Activated CD4-positive, alpha-beta memory T cell treated with anti-CD3 and anti-CD28 coated beads for 36 hours (primary cell): ENCODE measurements at regions not wholly inside any gene's neighbourhood (a gene's known extent, or its start where the extent isn't known, plus 50 kb on each side); places are given as distances from the start of the nearest gene placed in this dataset.

Experiments used
- CTCF ChIA-PET: fragments of 350-600 bp; sonication (Branson Sonifier 250); formaldehyde crosslinking; loops from one replicate; lab custom pipeline; 2021; ENCODE audit warnings: antibody characterized with exemption, inconsistent platforms; lab: Charles Lee
- POLR2A ChIA-PET: fragments of 350-600 bp; sonication (Branson Sonifier 250); formaldehyde crosslinking; loops from one replicate; lab custom pipeline; 2021; ENCODE audit warnings: antibody characterized with exemption; lab: Charles Lee
- DNase-seq: peaks from one replicate; pipeline ENCODE4 v3.0.0-alpha.2; 2020
- H3K27ac Mint-ChIP-seq: one replicate; pipeline ENCODE4 v1.8.0; 2021; ENCODE audit warnings: mixed read lengths
- H3K27me3 Mint-ChIP-seq: one replicate; pipeline ENCODE4 v1.8.0; 2021; ENCODE audit warnings: mixed read lengths
- H3K36me3 Mint-ChIP-seq: one replicate; pipeline ENCODE4 v1.8.0; 2021; ENCODE audit warnings: mixed read lengths
- H3K4me1 Mint-ChIP-seq: one replicate; pipeline ENCODE4 v1.8.0; 2021; ENCODE audit warnings: low read depth, mixed read lengths
- H3K4me3 Mint-ChIP-seq: one replicate; pipeline ENCODE4 v1.8.0; 2021; ENCODE audit warnings: mild to moderate bottlenecking, mixed read lengths
- H3K9me3 Mint-ChIP-seq: one replicate; pipeline ENCODE4 v1.8.0; 2021; ENCODE audit warnings: mixed read lengths
- intact Hi-C: fragments of 100-400 bp; cut with micrococcal nuclease; formaldehyde crosslinking; loops from one replicate; pipeline ENCODE4 v1.15.1; 2023

DNA sequence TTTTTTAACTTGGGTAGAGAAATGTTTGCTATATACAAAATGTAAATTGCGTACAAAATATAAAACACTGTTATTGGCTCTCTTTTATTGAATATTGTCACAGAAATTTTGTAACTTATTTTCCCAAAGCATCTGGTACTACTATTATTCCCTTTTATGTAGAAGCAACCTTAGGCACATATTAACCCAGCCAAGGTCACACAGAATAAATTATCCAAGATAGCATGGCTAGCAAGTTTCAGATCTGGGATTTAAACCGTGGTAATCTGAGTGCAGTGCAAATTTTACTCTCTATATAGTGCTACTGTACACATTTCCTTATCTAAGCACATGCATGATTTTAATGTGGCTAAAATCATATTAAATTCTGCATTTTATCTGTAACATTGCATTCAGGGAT is 1190.5 kb upstream of the LRRTM3 start:
- no peak for DNase-seq
- intact Hi-C loops = no loop called here
- no peaks in the 10 kb centered on the region for H3K36me3 Mint-ChIP-seq
- ChIA-PET CTCF (no interaction called here), POLR2A (no interaction called here)
- H3K4me3 Mint-ChIP-seq = no peak overlapping the region
- no peaks in the 10 kb centered on the region for H3K4me1 Mint-ChIP-seq
- no peak overlapping the region for H3K27ac Mint-ChIP-seq
- H3K9me3 Mint-ChIP-seq = peaks cover 8% of the 10 kb centered on the region
- H3K27me3 Mint-ChIP-seq = no peaks in the 10 kb centered on the region

DNA sequence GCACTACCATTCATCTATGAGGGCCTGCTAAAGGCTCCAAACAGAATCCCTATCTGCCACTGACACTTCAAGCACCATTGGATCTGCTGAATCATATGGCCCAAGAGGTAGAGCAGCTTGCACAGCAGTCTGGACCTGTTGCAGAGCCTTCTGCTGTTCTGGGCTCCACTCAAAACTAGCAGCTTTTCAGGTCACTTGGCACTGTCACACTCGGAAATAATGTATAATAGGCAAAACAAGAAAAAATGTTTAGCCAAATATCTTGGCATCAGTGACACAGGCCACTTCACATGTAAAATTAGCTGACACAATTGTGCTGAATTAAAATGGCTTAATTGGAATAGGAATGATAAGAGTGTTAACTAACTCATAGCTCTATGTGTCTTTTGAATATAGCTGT is 1182.9 kb upstream of the LRRTM3 start:
- H3K27me3 Mint-ChIP-seq = no peaks in the 10 kb centered on the region
- H3K36me3 Mint-ChIP-seq = no peaks in the 10 kb centered on the region
- no peaks in the 10 kb centered on the region for H3K4me1 Mint-ChIP-seq
- peaks cover 8% of the 10 kb centered on the region for H3K9me3 Mint-ChIP-seq
- DNase-seq = no peak
- ChIA-PET POLR2A (no interaction called here), CTCF (no interaction called here)
- H3K4me3 Mint-ChIP-seq = no peak overlapping the region
- intact Hi-C loops = no loop called here
- H3K27ac Mint-ChIP-seq = no peak overlapping the region

DNA sequence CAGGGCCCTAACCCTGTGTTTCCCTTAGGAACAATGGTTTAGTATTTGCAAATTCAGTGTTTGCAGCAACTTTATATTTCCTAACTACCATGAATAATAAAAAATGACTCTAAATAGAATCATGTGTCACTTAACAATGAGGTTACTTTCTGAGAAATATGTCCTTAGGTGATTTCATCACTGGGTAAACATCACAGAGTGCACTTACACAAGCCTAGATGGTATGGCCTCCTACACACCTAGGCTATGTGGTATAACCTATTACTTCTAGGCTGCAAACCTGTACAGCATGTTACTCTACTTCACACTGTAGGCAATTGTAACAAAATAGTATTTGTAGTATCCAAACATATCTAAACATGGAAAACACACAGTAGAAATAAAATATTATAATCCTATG is 1174.6 kb upstream of the LRRTM3 start:
- Mint-ChIP-seq H3K9me3 (no peaks in the 10 kb centered on the region), H3K4me1 (no peaks in the 10 kb centered on the region), H3K27me3 (no peaks in the 10 kb centered on the region), H3K27ac (no peak overlapping the region), H3K4me3 (no peak overlapping the region), H3K36me3 (no peaks in the 10 kb centered on the region)
- no peak for DNase-seq
- POLR2A ChIA-PET = no interaction called here
- intact Hi-C loops = no loop called here
- CTCF ChIA-PET = no interaction called here

DNA sequence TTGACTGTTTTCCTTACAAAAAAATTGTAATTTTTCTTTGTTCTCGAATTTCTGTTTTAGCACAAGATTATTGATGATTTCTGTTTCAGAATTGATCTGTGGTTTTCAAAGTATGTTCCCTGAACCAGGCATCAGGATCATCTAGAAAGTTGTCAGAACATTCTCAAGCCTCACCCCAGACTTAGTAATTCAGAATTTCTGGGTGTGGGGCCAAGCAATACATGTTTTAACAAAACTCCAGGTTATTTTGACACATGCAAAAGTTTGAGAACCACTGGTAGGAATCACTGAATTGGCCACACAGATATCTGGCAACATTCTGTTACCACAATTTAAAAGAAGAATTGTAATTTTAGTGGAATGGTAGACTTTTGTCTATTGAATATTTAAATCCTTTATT is 1173.9 kb upstream of the LRRTM3 start:
- H3K27me3 Mint-ChIP-seq = no peaks in the 10 kb centered on the region
- no peaks in the 10 kb centered on the region for H3K36me3 Mint-ChIP-seq
- H3K27ac Mint-ChIP-seq = no peak overlapping the region
- no peaks in the 10 kb centered on the region for H3K4me1 Mint-ChIP-seq
- ChIA-PET CTCF (no interaction called here), POLR2A (no interaction called here)
- H3K4me3 Mint-ChIP-seq = no peak overlapping the region
- H3K9me3 Mint-ChIP-seq = no peaks in the 10 kb centered on the region
- intact Hi-C loops = no loop called here
- no peak for DNase-seq

DNA sequence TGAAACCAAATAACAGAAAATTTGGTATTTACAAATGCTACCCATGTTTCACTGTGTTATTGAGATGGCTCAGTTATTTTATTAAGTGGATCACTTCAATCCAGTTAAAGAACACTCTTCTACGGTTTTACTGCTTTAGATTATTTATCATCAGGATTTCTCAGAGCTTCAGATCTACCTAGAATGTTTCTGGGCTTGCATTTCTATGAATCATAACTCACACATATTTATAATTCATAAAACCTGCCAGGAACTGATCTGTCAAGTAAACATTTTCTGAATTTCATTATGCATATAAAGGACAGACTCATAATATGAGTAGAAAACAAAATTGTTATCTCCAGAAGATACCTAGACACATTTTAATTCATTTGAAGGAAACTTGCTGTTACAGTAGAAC is 1172.3 kb upstream of the LRRTM3 start:
- no peaks in the 10 kb centered on the region for H3K36me3 Mint-ChIP-seq
- no peaks in the 10 kb centered on the region for H3K27me3 Mint-ChIP-seq
- intact Hi-C loops = no loop called here
- no peak overlapping the region for H3K4me3 Mint-ChIP-seq
- POLR2A ChIA-PET = no interaction called here
- no peak for DNase-seq
- CTCF ChIA-PET = no interaction called here
- no peak overlapping the region for H3K27ac Mint-ChIP-seq
- H3K9me3 Mint-ChIP-seq = no peaks in the 10 kb centered on the region
- no peaks in the 10 kb centered on the region for H3K4me1 Mint-ChIP-seq

DNA sequence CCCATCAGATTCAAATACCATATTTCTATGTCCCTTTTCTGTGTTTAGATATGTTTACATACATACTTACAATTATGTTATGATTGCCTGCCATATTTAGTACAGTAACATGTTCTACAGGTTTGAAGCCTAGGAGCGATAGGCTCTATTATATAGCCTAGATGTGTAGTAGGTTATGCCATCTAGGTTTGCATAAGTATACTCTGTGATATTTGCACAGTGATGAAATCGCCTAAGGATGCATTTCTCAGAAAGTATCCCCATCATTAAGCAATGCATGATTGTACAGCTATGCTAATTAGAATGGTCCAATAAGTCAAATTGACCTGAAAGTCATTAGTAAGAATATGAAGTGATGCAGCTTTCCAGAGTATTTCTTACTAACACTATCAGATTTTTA is 1171.7 kb upstream of the LRRTM3 start:
- intact Hi-C loops = no loop called here
- Mint-ChIP-seq H3K27ac (no peak overlapping the region), H3K4me1 (no peaks in the 10 kb centered on the region), H3K4me3 (no peak overlapping the region), H3K9me3 (peaks cover under 1% of the 10 kb centered on the region), H3K36me3 (no peaks in the 10 kb centered on the region), H3K27me3 (no peaks in the 10 kb centered on the region)
- CTCF ChIA-PET = no interaction called here
- POLR2A ChIA-PET = no interaction called here
- no peak for DNase-seq

DNA sequence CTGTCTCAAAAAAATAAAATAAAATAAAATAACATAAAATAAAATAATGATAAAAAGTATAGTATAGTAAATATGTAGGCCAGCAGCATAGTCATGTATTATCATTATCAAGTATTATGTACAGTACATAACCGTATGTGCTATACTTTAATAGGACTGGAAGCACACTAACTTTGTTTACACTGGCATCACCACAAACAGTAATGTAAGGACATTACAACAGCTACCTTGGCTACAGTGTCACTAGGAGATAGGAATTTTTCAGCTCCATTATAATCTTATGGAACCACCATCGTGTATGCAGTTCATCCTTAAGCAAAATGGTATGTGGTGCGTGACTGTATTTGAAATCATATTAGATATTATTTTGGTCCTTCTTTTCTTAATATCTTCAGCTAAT is 1163.5 kb upstream of the LRRTM3 start:
- no peaks in the 10 kb centered on the region for H3K36me3 Mint-ChIP-seq
- DNase-seq = no peak
- H3K27me3 Mint-ChIP-seq = no peaks in the 10 kb centered on the region
- CTCF ChIA-PET = no interaction called here
- peaks cover 7% of the 10 kb centered on the region for H3K9me3 Mint-ChIP-seq
- intact Hi-C loops = no loop called here
- POLR2A ChIA-PET = no interaction called here
- no peak overlapping the region for H3K4me3 Mint-ChIP-seq
- no peaks in the 10 kb centered on the region for H3K4me1 Mint-ChIP-seq
- no peak overlapping the region for H3K27ac Mint-ChIP-seq

DNA sequence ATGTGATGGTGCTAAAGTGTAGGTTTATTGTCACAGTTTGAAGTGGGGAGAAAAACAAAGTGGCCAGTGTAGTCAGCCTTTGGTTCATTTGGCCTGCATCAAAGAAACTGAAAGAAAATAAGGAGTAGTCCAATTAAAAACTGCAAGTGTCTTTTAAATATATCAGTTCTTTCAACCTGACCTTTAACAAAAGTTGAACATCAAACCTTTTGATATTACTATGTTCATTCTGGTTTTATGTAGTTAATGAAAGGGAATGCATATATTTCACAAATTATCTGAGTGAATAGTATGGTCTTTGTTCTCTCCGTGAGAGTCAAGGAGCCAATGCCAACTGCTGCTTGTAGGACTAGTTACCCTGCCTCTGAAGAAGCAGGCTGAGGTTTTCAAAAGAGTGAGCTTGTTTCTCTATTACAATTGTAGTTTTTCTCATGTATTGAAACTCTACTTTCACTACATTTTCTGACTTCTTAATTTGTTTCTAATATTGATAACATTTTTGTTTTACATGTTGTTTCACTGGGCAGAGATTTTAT is 1160.8 kb upstream of the LRRTM3 start:
- no peak overlapping the region for H3K27ac Mint-ChIP-seq
- H3K4me3 Mint-ChIP-seq = no peak overlapping the region
- H3K27me3 Mint-ChIP-seq = no peaks in the 10 kb centered on the region
- ChIA-PET POLR2A (no interaction called here), CTCF (no interaction called here)
- H3K4me1 Mint-ChIP-seq = no peaks in the 10 kb centered on the region
- intact Hi-C loops = no loop called here
- peaks cover 3% of the 10 kb centered on the region for H3K9me3 Mint-ChIP-seq
- DNase-seq = no peak
- H3K36me3 Mint-ChIP-seq = no peaks in the 10 kb centered on the region

DNA sequence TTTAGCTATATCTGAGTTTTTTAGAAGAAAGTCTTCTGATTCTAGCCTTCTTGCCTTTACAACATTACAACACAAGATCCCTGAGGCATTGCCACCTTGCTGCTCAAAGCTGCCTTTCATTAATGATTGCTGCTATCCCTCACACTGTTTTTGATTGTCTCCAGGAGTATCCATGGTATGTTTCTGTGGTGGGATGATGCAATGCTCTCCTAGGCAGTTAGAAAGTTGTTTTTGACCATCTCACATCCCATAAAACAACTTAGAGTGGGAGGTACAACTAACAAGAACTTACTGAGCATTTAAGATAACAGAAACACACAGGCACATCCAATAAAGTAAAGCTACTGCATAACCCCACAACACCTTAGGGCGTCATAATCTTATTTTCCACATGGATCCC is 1156.0 kb upstream of the LRRTM3 start:
- H3K9me3 Mint-ChIP-seq = peaks cover 8% of the 10 kb centered on the region
- H3K27ac Mint-ChIP-seq = no peak overlapping the region
- POLR2A ChIA-PET = no interaction called here
- no peak for DNase-seq
- CTCF ChIA-PET = no interaction called here
- no peaks in the 10 kb centered on the region for H3K36me3 Mint-ChIP-seq
- no peak overlapping the region for H3K4me3 Mint-ChIP-seq
- intact Hi-C loops = no loop called here
- H3K27me3 Mint-ChIP-seq = no peaks in the 10 kb centered on the region
- no peaks in the 10 kb centered on the region for H3K4me1 Mint-ChIP-seq

DNA sequence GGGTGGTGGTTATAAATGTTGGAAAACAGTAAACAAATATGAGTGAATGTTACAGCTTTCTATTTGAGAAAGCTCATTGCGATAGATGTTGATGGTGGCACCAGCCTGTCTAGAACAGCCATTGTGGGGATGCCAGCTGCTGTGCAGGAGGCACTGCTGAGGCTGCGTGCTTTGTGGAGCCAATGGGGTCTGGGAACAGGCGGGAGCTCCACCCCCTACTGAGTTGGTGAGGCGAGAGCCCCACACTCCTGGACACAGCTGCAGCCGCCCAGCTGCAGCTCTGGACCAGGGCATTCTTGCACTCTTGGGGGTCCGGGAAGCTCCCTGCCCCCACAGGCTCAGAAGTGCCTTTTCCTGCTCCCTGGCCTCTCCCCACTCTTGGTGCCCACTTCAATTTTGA is 1147.1 kb upstream of the LRRTM3 start:
- no peak for DNase-seq
- ChIA-PET POLR2A (interaction anchor here (1.0 kb wide), 1 partner anchor 9 kb away, joined by 3 read pairs; no protein-coding TSS in a partner anchor), CTCF (no interaction called here)
- Mint-ChIP-seq H3K36me3 (no peaks in the 10 kb centered on the region), H3K4me1 (no peaks in the 10 kb centered on the region), H3K4me3 (no peak overlapping the region), H3K9me3 (peaks cover 3% of the 10 kb centered on the region), H3K27ac (no peak overlapping the region), H3K27me3 (no peaks in the 10 kb centered on the region)
- intact Hi-C loops = no loop called here

DNA sequence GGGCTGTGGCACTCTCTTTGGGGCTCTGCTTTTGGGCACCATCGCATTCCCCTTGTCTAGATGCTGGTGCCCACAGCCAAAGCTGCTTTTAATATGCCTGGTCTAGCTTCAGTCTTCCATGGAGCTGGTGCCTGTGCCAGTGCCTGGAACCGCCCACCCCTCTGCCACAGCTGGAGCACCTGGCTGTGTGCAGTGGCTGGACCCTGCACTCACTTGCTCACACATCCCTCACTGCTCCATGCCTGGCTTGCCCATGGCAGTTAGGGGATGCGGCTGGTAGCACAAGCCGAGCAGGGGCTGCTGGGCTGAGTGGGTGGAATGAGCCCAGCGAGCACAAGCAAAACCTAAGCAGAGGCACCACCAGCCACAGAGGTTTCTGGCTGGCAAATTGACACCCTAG is 1145.9 kb upstream of the LRRTM3 start:
- Mint-ChIP-seq H3K36me3 (no peaks in the 10 kb centered on the region), H3K9me3 (no peaks in the 10 kb centered on the region), H3K4me3 (no peak overlapping the region), H3K4me1 (no peaks in the 10 kb centered on the region), H3K27me3 (no peaks in the 10 kb centered on the region), H3K27ac (no peak overlapping the region)
- intact Hi-C loops = no loop called here
- ChIA-PET CTCF (no interaction called here), POLR2A (no interaction called here)
- no peak for DNase-seq

DNA sequence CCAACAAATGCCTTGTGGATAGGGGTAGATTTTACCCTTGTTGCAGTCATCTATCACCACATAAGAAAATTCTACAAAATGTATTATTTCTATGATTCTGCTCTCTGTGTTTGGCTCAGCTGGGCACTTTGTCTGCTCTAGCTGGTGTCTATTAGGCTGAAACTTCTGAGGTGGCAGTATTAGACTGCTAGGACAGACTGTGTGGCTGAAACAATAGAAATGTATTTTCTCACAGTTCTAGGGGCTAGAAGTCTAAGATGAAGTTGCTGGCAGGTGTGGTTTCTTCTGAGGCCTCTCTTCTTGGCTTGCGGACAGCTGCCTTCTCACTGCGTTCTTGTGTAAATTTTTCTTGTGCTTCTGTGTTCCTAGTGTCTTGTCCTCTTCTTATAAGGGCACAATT is 1139.6 kb upstream of the LRRTM3 start:
- Mint-ChIP-seq H3K4me1 (no peaks in the 10 kb centered on the region), H3K9me3 (peaks cover 5% of the 10 kb centered on the region), H3K27ac (no peak overlapping the region), H3K27me3 (no peaks in the 10 kb centered on the region), H3K36me3 (no peaks in the 10 kb centered on the region), H3K4me3 (no peak overlapping the region)
- DNase-seq = no peak
- ChIA-PET CTCF (no interaction called here), POLR2A (no interaction called here)
- intact Hi-C loops = no loop called here

DNA sequence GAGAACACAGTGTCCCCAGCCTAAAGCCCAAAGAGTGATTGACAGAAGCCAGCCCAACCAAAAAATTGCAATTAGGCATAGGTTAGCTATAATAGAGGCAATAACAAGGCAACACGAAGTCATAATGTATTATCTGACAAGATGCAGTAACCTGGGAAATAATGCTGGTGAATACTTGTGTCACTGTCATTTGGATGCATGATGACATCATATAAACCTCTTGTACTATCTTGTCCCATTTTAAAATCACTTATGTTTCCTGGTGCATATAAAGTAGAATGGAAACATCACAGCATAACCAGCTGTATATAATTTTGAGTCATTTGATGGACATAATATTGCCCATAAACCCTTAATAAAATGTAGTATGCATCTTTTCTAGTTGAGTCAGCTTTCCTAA is 1138.3 kb upstream of the LRRTM3 start:
- POLR2A ChIA-PET = interaction anchor here (1.1 kb wide), 1 partner anchor 9 kb away, joined by 3 read pairs; no protein-coding TSS in a partner anchor
- no peak for DNase-seq
- intact Hi-C loops = no loop called here

More for the DNA sequence above, 1138.3 kb upstream of the LRRTM3 start:
- H3K4me1 Mint-ChIP-seq = no peaks in the 10 kb centered on the region
- peaks cover 5% of the 10 kb centered on the region for H3K9me3 Mint-ChIP-seq
- H3K36me3 Mint-ChIP-seq = no peaks in the 10 kb centered on the region
- CTCF ChIA-PET = no interaction called here
- H3K27ac Mint-ChIP-seq = no peak overlapping the region
- H3K27me3 Mint-ChIP-seq = no peaks in the 10 kb centered on the region
- no peak overlapping the region for H3K4me3 Mint-ChIP-seq
